Thyroid gland (tissue), 4 donors: ENCODE measurements at regions not wholly inside any gene's neighbourhood (a gene's known extent, or its start where the extent isn't known, plus 50 kb on each side); places are given as distances from the start of the nearest gene placed in this dataset.

Experiments used
- CTCF ChIP-seq, 6 experiments: fragments of 200-600 bp in 3 of 6; fragments of 450-650 bp in 3 of 6; sonication (generic) in 3 of 6; IDR thresholded peaks; one replicate each; pipeline ENCODE4 v1.5.1; 2016 to 2019; ENCODE audit warnings: antibody characterized with exemption in 6 of 6, mild to moderate bottlenecking in 2 of 6, inconsistent platforms in 1 of 6, moderate library complexity in 1 of 6
- POLR2A ChIP-seq, 2 donors: fragments of 450-650 bp; IDR thresholded peaks; one replicate each; pipeline ENCODE4 v1.6.1; 2017; ENCODE audit warnings: antibody characterized with exemption in 2 of 2, mild to moderate bottlenecking in 2 of 2, moderate library complexity in 1 of 2

- TF ChIP-seq CTCF (IDR thresholded peaks at IDR 0.05) (no peak), POLR2A (IDR thresholded peaks at IDR 0.05) (no peak)
These were observed 78.3 kb downstream of the HHEX start for GRCh38 chr10:92768104-92768503.
